GM12892 (cell line): ENCODE measurements at regions not wholly inside any gene's neighbourhood (a gene's known extent, or its start where the extent isn't known, plus 50 kb on each side); places are given as distances from the start of the nearest gene placed in this dataset.

Experiments
- POLR2A ChIP-seq: IDR thresholded peaks from 2 replicates; pipeline ENCODE4 v1.6.1; 2011; ENCODE audit warnings: low read depth, low read length, control low read depth
- POLR2AphosphoS5 ChIP-seq: IDR thresholded peaks from 2 replicates; pipeline ENCODE4 v1.6.1; 2011; ENCODE audit warnings: low read depth, low read length, control low read depth

- TF ChIP-seq POLR2AphosphoS5 (no peak), POLR2A (no peak)
Measured at GRCh38 chr2:5035057-5035488, 657.1 kb upstream of the SOX11 start.
